Fibroblast of lung (primary cell): ENCODE measurements at regions not wholly inside any gene's neighbourhood (a gene's known extent, or its start where the extent isn't known, plus 50 kb on each side); places are given as distances from the start of the nearest gene placed in this dataset.

Source experiments
- DNase-seq, 2 donors: peaks; one replicate each; pipeline versions ENCODE4 v3.0.0 to v3.0.0-alpha.2; 2010; ENCODE audit warnings: low read depth in 2 of 2
- H2AFZ ChIP-seq: 2 replicates; pipeline ENCODE4 v1.5.1; 2012; ENCODE audit warnings: low read length, control low read depth, inconsistent platforms
- H3K27ac ChIP-seq: 2 replicates; pipeline ENCODE4 v1.5.1; 2011; ENCODE audit warnings: low read length, control low read depth; ENCODE audit not compliant: insufficient read depth
- H3K27me3 ChIP-seq: 2 replicates; pipeline ENCODE4 v1.5.1; 2011; ENCODE audit warnings: mild to moderate bottlenecking, low read length; ENCODE audit not compliant: control insufficient read depth, insufficient read depth
- H3K36me3 ChIP-seq: 2 replicates; pipeline ENCODE4 v1.5.1; 2011; ENCODE audit warnings: low read length; ENCODE audit not compliant: control insufficient read depth, insufficient read depth
- H3K4me1 ChIP-seq: 2 replicates; pipeline ENCODE4 v1.5.1; 2011; ENCODE audit warnings: low read length; ENCODE audit not compliant: control insufficient read depth, insufficient read depth; ENCODE audit errors: extremely low read depth
- H3K4me2 ChIP-seq: 2 replicates; pipeline ENCODE4 v1.5.1; 2011; ENCODE audit warnings: low read length, control low read depth; ENCODE audit not compliant: insufficient read depth; ENCODE audit errors: extremely low read depth
- H3K4me3 ChIP-seq, 4 experiments: fragments of 200-600 bp in 1 of 4; sonication (generic) in 1 of 4; replicated peaks in 1 of 4; 2 replicates each; pipeline ENCODE4 v1.5.1; 2011 to 2016; ENCODE audit warnings: low read length in 4 of 4, low read depth in 3 of 4, mild to moderate bottlenecking in 3 of 4, control low read depth in 2 of 4, inconsistent platforms in 1 of 4, mixed read lengths in 1 of 4; ENCODE audit not compliant: insufficient read depth in 1 of 4; ENCODE audit errors: control extremely low read depth in 1 of 4
- H3K79me2 ChIP-seq: 2 replicates; pipeline ENCODE4 v1.5.1; 2012; ENCODE audit warnings: mild to moderate bottlenecking, low read length, inconsistent platforms; ENCODE audit not compliant: control insufficient read depth, insufficient read depth
- H3K9ac ChIP-seq: 2 replicates; pipeline ENCODE4 v1.5.1; 2011; ENCODE audit warnings: mild to moderate bottlenecking, low read length, control low read depth; ENCODE audit not compliant: insufficient read depth
- H3K9me3 ChIP-seq: 2 replicates; pipeline ENCODE4 v1.5.1; 2012; ENCODE audit warnings: low read depth, low read length; ENCODE audit not compliant: control insufficient read depth, insufficient read depth
- H4K20me1 ChIP-seq: 2 replicates; pipeline ENCODE4 v1.5.1; 2011; ENCODE audit warnings: low read length; ENCODE audit not compliant: control insufficient read depth, insufficient read depth; ENCODE audit errors: extremely low read depth
- CTCF ChIP-seq, 2 donors: IDR thresholded peaks in 1 of 2; conservative IDR thresholded peaks in 1 of 2; 1 replicate in 1 of 2; 2 replicates in 1 of 2; pipeline ENCODE4 v1.5.1; 2011 to 2012; ENCODE audit warnings: low read length in 2 of 2, control low read depth in 1 of 2, inconsistent platforms in 1 of 2, low read depth in 1 of 2, mild to moderate bottlenecking in 1 of 2
- EZH2 ChIP-seq: IDR thresholded peaks from 2 replicates; pipeline ENCODE4 v1.5.1; 2012; ENCODE audit warnings: low read length, control low read depth, mild to moderate bottlenecking; ENCODE audit errors: missing control alignments

GRCh38 chr4:133741766-133742165, 459.8 kb downstream of the PABPC4L start:
- Histone ChIP-seq H2AFZ (no peak overlapping the region), H3K4me2 (no peak overlapping the region), H3K4me3 (no peak overlapping the region), H3K79me2 (no peaks in the 10 kb centered on the region), H3K9me3 (no peaks in the 10 kb centered on the region), H3K4me1 (no peaks in the 10 kb centered on the region), H4K20me1 (no peaks in the 10 kb centered on the region), H3K9ac (no peak overlapping the region), H3K36me3 (no peaks in the 10 kb centered on the region), H3K27ac (no peak overlapping the region), H3K27me3 (no peaks in the 10 kb centered on the region)
- no peak for DNase-seq
- TF ChIP-seq EZH2: no peak
- TF ChIP-seq CTCF (conservative IDR thresholded peaks at IDR 0.05 in 1 of 2, IDR thresholded peaks at IDR 0.05 in 1 of 2; ENCODE audit: low read depth in 1 of 2, low read length in 2 of 2): no peak

- Histone ChIP-seq H3K4me3 (no peak overlapping the region), H3K27me3 (no peaks in the 10 kb centered on the region), H3K36me3 (no peaks in the 10 kb centered on the region), H2AFZ (no peak overlapping the region), H3K4me2 (no peak overlapping the region), H4K20me1 (no peaks in the 10 kb centered on the region), H3K27ac (no peak overlapping the region), H3K9me3 (no peaks in the 10 kb centered on the region), H3K4me1 (no peaks in the 10 kb centered on the region), H3K79me2 (no peaks in the 10 kb centered on the region), H3K9ac (no peak overlapping the region)
- no peak for TF ChIP-seq CTCF (conservative IDR thresholded peaks at IDR 0.05 in 1 of 2, IDR thresholded peaks at IDR 0.05 in 1 of 2; ENCODE audit: low read depth in 1 of 2, low read length in 2 of 2)
- TF ChIP-seq EZH2: no peak
- DNase-seq: peak in 1 of 2 donors; percentile 2
These were observed 481.6 kb downstream of the PABPC4L start for GRCh38 chr4:133720001-133720400.

- H3K27ac ChIP-seq: no peak overlapping the region
- no peaks in the 10 kb centered on the region for H3K9me3 ChIP-seq
- H3K9ac ChIP-seq: no peak overlapping the region
- no peaks in the 10 kb centered on the region for H3K79me2 ChIP-seq
- no peak for TF ChIP-seq EZH2
- no peak for TF ChIP-seq CTCF (conservative IDR thresholded peaks at IDR 0.05 in 1 of 2, IDR thresholded peaks at IDR 0.05 in 1 of 2; ENCODE audit: low read depth in 1 of 2, low read length in 2 of 2)
- no peaks in the 10 kb centered on the region for H3K36me3 ChIP-seq
- no peaks in the 10 kb centered on the region for H4K20me1 ChIP-seq
- no peak for DNase-seq
- no peaks in the 10 kb centered on the region for H3K27me3 ChIP-seq
- no peak overlapping the region for H2AFZ ChIP-seq
- no peak overlapping the region for H3K4me3 ChIP-seq
- no peaks in the 10 kb centered on the region for H3K4me1 ChIP-seq
- H3K4me2 ChIP-seq: no peak overlapping the region
These were observed 482.5 kb downstream of the PABPC4L start for GRCh38 chr4:133719098-133719497.
